H1 (cell line): ENCODE measurements at regions not wholly inside any gene's neighbourhood (a gene's known extent, or its start where the extent isn't known, plus 50 kb on each side); places are given as distances from the start of the nearest gene placed in this dataset.

Experiments used
- KDM1A ChIP-seq: fragments of 200-600, 300-600 bp; sonication (generic); IDR thresholded peaks from 2 replicates; pipeline ENCODE4 v1.7.1; 2016; ENCODE audit warnings: mild to moderate bottlenecking, low read length, borderline replicate concordance
- POLR2A ChIP-seq, 2 experiments: IDR thresholded peaks; 1 replicate in 1 of 2; 2 replicates in 1 of 2; pipeline ENCODE4 v1.6.1; 2011; ENCODE audit warnings: low read depth in 2 of 2, low read length in 2 of 2, mild to moderate bottlenecking in 2 of 2; ENCODE audit errors: control extremely low read depth in 1 of 2
- POLR2AphosphoS5 ChIP-seq: IDR thresholded peaks from 2 replicates; pipeline ENCODE4 v1.6.1; 2011; ENCODE audit warnings: low read depth, low read length
- TF ChIP-seq, protein P1 (sequence below), 3 experiments: IDR thresholded peaks; 1 replicate in 2 of 3; 2 replicates in 1 of 3; pipeline versions ENCODE4 v1.5.1 to v1.6.1; 2011; ENCODE audit warnings: low read length in 3 of 3, mild to moderate bottlenecking in 3 of 3, inconsistent platforms in 2 of 3, low read depth in 1 of 3, moderate library complexity in 1 of 3; ENCODE audit not compliant: insufficient read depth in 1 of 3; ENCODE audit errors: control extremely low read depth in 1 of 3

- TF ChIP-seq POLR2A (IDR thresholded peaks at IDR 0.05; ENCODE audit: control extremely low read depth in 1 of 2, low read depth in 2 of 2, low read length in 2 of 2) = no peak
- TF ChIP-seq, protein P1, sequence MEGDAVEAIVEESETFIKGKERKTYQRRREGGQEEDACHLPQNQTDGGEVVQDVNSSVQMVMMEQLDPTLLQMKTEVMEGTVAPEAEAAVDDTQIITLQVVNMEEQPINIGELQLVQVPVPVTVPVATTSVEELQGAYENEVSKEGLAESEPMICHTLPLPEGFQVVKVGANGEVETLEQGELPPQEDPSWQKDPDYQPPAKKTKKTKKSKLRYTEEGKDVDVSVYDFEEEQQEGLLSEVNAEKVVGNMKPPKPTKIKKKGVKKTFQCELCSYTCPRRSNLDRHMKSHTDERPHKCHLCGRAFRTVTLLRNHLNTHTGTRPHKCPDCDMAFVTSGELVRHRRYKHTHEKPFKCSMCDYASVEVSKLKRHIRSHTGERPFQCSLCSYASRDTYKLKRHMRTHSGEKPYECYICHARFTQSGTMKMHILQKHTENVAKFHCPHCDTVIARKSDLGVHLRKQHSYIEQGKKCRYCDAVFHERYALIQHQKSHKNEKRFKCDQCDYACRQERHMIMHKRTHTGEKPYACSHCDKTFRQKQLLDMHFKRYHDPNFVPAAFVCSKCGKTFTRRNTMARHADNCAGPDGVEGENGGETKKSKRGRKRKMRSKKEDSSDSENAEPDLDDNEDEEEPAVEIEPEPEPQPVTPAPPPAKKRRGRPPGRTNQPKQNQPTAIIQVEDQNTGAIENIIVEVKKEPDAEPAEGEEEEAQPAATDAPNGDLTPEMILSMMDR (IDR thresholded peaks at IDR 0.05; ENCODE audit: control extremely low read depth in 1 of 3, insufficient read depth in 1 of 3, low read depth in 1 of 3, low read length in 3 of 3) = no peak
- TF ChIP-seq POLR2AphosphoS5 = no peak
- no peak for TF ChIP-seq KDM1A
Measured at GRCh38 chr7:86995814-86996213, 63.6 kb downstream of the ELAPOR2 start.
